ENCODE measurements at regions not wholly inside any gene's neighbourhood (a gene's known extent, or its start where the extent isn't known, plus 50 kb on each side); places are given as distances from the start of the nearest gene placed in this dataset.
"Not testable (repeated sequence)": the region's sequence is repeated elsewhere in the genome, so short reads cannot be mapped to it uniquely, and the experiment has no call there.

DNA sequence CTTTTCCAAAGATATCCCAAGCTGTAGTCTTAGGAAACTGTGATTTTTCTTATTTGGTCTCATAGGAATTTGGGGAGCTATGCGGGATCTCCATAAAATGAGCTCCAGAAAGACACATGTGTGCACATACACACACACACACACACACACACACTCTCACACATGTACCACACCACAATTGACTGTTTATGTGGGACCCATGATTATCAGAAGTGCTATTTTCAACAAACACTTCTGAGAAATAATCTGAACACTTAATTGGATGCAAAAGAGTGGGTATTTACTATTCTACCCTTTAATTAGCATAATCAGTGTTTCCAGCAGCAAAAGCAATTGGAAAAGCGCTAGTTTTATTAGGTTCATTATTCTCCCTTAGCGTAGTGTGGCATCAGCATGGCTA, 150.4 kb upstream of the ALDH3B2 start:
- H3K9me3 ChIP-seq; intact Hi-C loops (cut with DNase I; ENCODE audit: low total_unique reads); H3K4me3 ChIP-seq; H3K36me3 ChIP-seq; H3K27me3 ChIP-seq; H3K27ac ChIP-seq; DNase-seq; H3K4me1 ChIP-seq: not testable (repeated sequence)

DNA sequence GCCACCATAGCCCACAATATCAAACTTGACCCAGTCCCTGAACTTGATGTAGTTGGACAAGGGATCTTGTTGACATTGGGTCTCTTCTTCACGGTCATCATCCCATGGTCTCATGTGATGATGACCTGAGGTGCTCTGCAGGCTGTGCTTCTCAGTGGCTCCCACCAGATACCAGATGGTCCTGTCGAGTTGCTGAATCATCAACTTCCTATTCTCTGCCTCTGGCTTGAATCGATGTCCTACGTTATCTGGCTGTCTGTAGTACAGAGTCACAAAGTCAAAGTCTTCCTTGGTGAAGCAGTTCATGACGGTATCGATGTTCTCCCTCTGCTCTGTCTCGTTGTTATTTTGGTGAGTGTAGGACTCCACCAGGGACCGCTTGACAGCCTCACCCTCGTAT, 145.7 kb upstream of the ALDH3B2 start:
- no peaks in the 10 kb centered on the region for H3K36me3 ChIP-seq
- H3K4me1 ChIP-seq = no peaks in the 10 kb centered on the region

DNA sequence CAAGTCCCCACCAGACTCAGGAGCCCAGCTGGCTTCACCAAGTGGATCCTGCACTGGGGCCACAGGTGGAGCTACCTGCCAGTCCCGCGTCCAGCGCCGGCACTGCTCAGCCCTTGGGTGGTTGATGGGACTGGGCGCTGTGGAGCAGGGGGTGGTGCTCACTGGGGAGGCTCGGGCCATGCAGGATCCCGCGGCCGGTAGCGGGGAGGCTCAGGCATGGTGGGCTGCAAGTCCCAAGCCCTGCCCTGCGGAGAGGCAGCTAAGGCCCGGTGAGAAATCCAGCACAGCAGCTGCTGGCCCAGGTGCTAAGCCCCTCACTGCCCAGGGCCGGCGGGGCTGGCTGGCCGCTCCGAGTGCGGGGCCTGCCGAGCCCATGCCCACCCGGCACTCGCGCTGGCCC, 143.1 kb upstream of the ALDH3B2 start:
- H3K4me1 ChIP-seq; H3K27me3 ChIP-seq; H3K27ac ChIP-seq; intact Hi-C loops (cut with DNase I; ENCODE audit: low total_unique reads); H3K9me3 ChIP-seq; H3K36me3 ChIP-seq; DNase-seq; H3K4me3 ChIP-seq: not testable (repeated sequence)

More for the DNA sequence above, 145.7 kb upstream of the ALDH3B2 start:
- Histone ChIP-seq H3K27me3 (no peaks in the 10 kb centered on the region), H3K27ac (no peak overlapping the region), H3K9me3 (no peaks in the 10 kb centered on the region), H3K4me3 (no peak overlapping the region)
- no peak for DNase-seq
- intact Hi-C loops (cut with DNase I; ENCODE audit: low total_unique reads) = no loop called here
- no peak for TF ChIP-seq POLR2A (IDR thresholded peaks at IDR 0.05)
- TF ChIP-seq, protein P1, sequence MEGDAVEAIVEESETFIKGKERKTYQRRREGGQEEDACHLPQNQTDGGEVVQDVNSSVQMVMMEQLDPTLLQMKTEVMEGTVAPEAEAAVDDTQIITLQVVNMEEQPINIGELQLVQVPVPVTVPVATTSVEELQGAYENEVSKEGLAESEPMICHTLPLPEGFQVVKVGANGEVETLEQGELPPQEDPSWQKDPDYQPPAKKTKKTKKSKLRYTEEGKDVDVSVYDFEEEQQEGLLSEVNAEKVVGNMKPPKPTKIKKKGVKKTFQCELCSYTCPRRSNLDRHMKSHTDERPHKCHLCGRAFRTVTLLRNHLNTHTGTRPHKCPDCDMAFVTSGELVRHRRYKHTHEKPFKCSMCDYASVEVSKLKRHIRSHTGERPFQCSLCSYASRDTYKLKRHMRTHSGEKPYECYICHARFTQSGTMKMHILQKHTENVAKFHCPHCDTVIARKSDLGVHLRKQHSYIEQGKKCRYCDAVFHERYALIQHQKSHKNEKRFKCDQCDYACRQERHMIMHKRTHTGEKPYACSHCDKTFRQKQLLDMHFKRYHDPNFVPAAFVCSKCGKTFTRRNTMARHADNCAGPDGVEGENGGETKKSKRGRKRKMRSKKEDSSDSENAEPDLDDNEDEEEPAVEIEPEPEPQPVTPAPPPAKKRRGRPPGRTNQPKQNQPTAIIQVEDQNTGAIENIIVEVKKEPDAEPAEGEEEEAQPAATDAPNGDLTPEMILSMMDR (IDR thresholded peaks at IDR 0.05) = no peak

DNA sequence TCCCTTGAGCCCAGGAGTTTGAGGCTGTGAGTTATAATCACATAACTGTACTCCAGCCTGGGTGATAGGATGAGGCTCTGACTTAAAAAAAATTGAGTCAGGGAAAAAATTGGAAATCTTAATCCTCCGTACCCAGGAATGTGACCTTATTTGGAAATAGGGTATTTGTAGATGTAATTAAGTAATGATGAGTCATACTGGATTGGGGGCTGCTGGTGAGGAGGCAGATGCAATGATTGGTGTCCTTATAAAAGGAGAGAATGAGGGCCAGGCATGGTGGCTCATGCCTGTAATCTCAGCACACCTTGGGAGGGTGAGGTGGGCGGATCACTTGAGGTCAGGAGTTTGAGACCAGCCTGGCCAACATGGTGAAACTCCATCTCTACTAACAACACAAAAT, 134.9 kb upstream of the ALDH3B2 start:
- DNase-seq; H3K9me3 ChIP-seq; H3K4me3 ChIP-seq; H3K27me3 ChIP-seq; H3K36me3 ChIP-seq; H3K4me1 ChIP-seq; intact Hi-C loops (cut with DNase I; ENCODE audit: low total_unique reads); H3K27ac ChIP-seq: not testable (repeated sequence)

DNA sequence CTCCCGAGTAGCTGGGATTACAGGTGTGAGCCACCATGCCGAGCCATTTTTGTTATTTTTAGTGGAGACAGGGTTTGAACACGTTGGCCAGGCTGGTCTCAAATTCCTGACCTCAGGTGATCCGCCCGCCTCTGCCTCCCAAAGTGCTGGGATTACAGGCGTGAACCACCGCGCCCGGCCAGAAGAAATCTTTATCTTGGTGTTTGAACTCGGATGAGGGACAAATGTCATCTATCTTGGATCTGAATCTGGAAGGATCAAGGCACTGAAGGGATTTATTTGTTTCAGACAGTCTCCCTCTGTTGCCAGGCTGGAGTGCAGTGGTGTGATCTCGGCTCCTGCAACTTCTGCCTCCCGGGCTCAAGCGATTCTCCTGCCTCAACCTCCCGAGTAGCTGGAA, 133.5 kb upstream of the ALDH3B2 start:
- H3K4me1 ChIP-seq; intact Hi-C loops (cut with DNase I; ENCODE audit: low total_unique reads); DNase-seq; H3K27ac ChIP-seq; H3K36me3 ChIP-seq; H3K9me3 ChIP-seq; H3K27me3 ChIP-seq; H3K4me3 ChIP-seq: not testable (repeated sequence)

DNA sequence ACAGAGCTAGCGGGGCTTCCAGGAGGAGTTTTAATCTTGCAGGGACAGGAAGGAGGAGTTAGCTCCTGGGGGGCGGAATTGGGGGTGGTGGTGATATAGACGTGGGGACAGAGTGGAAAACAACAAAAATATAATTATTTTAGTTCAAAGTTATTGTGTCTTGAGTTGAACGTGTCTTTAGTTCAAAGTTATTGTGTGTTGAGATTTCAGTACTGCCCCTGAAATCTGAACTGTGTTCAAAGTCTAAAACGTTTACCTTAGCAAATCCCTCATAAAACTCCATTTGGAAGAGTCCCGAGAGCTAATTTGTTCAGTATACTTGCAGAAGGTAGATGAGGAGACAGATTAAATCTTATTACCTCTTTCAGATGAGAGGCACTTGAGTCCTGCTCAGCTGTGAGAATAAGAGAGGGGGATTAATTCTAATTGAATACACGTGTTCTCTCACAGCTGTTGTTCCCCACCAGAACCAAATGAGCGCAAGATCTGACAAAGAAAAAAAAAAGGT, 132.4 kb upstream of the ALDH3B2 start:
- H3K9me3 ChIP-seq; H3K27me3 ChIP-seq; DNase-seq; intact Hi-C loops (cut with DNase I; ENCODE audit: low total_unique reads); H3K4me1 ChIP-seq; H3K36me3 ChIP-seq: not testable (repeated sequence)
- Histone ChIP-seq H3K27ac (peak overlapping the region; percentile 87 to 90), H3K4me3 (peak overlapping the region; percentile 49 to 65)

DNA sequence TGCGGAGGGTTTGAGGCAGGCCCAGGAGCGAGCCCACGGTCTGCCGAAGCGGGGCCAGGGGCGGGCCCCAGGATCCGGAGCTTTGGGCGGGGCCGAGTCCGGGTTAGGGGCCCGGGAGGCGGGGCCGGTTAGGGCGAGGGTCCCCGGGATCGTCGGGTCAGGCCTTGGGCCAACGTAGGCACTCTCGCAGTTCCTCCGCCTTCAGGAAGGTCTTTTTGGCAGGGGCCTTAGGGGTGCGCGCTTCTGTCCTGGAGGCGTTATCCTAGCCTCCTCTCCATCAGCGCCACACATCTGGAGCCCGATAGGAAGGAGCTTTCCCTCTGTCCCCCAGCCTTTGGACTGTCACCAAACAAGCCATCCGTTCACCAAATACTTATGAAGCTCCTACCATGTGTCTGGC, 131.8 kb upstream of the ALDH3B2 start:
- H3K27me3 ChIP-seq; H3K4me1 ChIP-seq; intact Hi-C loops (cut with DNase I; ENCODE audit: low total_unique reads); H3K9me3 ChIP-seq; H3K36me3 ChIP-seq: not testable (repeated sequence)
- Histone ChIP-seq H3K4me3 (peak overlapping the region; percentile 49 to 65), H3K27ac (peak overlapping the region; percentile 87 to 90)
- DNase-seq = peak in 1 of 2 donors; percentile 54

DNA sequence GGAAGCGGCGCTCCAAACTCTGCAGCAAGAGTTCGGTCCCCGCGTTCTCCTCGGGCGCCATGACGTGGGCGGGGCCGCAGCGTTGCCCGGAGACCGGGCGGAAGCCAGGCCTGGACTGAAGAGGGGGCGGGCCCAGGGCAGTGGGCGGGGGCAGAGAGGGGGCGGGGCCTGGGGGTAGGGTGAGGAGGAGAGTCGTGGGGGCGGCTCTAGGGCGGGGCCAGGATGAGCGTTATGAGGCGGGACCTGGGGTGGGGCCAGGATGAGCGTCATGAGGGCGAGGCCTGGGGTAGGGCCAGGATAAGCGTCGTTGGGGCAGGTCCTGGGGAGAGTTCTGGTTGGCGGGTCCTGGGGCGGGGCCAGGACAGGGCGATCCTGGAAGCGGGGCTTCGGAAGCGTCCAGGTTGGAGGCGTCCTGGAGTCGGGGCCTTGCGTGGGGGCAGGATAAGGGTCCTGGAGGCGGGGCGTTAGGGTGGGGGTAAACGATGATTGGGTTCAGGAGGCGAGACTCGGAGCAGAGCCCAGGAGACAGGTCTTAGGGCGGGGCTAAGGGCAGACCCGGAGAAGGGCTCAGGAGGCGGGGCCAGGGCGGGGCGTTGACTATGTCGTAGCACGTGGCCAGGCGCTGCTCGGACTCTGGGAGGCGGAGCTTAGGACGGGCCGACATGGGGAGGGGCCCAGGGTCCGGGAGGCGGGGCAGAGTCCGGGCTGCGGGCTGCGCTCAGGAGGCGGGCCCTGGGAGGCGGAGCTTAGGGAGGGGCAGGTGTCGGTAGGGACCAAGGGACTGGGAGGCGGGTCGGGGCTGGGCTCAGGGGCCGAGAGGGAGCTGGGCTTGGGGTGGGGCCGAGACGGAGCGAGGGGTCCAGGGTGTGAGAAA, 131.1 kb upstream of the ALDH3B2 start:
- H3K4me1 ChIP-seq; H3K9me3 ChIP-seq; H3K27me3 ChIP-seq; intact Hi-C loops (cut with DNase I; ENCODE audit: low total_unique reads); H3K36me3 ChIP-seq: not testable (repeated sequence)
- DNase-seq = peak; percentile 100
- Histone ChIP-seq H3K4me3 (peak overlapping the region; percentile 65 to 89), H3K27ac (peak overlapping the region; percentile 87 to 90)
- peak in 1 of 2 donors; percentile 47 for TF ChIP-seq POLR2A (IDR thresholded peaks at IDR 0.05)

DNA sequence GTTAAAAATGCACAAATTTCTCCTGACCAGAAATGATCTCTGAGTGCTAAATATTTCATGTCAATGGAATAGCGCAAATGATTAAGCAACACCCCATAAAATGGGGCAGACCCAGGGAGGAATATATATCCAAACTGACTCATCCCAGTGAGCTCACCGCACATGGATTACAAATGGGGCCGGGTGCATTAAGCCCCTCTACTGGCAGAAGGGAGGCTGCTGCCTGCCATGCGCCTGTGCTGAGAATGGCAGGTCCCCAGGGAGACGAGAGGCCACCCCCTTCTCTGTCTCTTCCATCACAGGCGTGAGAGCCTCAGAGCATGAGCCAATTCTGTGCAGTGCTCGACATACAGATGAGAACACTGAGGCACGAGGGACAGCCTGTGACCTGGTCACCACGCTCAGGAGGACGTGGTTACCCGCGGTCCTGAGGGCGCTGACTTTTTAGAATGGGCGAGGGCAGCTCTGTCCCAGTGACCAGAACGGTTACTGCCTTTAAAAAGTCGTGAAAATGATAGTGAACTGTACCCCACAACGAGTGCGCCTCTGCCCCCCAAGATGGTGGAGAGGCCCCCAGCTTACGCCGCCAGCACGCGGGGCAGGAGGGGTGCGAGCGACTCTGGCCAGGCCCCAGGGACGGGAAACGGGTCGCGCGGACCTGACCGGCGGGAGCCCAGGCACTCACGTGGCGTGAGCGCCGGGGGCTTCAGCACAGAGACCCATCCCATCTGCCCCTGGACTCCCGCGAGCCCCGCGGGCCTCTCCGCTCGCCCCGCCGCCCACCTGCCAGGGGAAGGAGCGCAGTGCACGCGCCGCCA, 130.2 kb upstream of the ALDH3B2 start:
- Histone ChIP-seq H3K27ac (peak overlapping the region; percentile 32 to 83), H3K4me3 (peak overlapping the region; percentile 65 to 89)
- intact Hi-C loops (cut with DNase I; ENCODE audit: low total_unique reads); H3K36me3 ChIP-seq; H3K27me3 ChIP-seq; H3K4me1 ChIP-seq; H3K9me3 ChIP-seq: not testable (repeated sequence)
- peak in 1 of 2 donors; percentile 44 for DNase-seq

DNA sequence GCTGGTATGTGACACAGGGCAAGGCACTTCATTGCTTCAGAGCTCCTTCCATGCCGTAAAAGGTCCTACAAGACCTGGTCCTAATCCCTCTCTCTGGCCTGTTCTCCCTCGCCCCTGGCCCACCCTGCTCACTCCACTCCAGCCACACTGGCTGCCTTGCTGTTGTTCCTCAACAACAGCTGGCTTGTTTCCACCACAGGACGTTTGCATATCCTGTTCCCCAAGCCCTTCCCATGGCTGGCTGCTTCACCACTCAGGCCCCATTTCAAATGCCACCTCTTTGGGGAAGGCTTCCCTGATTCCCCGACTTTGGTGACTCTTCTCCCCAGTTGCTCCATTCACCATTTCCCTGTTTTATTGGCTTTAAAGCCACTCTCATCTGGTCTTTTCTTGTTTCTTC, 129.1 kb upstream of the ALDH3B2 start:
- H3K36me3 ChIP-seq; H3K9me3 ChIP-seq; H3K4me3 ChIP-seq; H3K27me3 ChIP-seq; H3K4me1 ChIP-seq; H3K27ac ChIP-seq; intact Hi-C loops (cut with DNase I; ENCODE audit: low total_unique reads); DNase-seq: not testable (repeated sequence)

DNA sequence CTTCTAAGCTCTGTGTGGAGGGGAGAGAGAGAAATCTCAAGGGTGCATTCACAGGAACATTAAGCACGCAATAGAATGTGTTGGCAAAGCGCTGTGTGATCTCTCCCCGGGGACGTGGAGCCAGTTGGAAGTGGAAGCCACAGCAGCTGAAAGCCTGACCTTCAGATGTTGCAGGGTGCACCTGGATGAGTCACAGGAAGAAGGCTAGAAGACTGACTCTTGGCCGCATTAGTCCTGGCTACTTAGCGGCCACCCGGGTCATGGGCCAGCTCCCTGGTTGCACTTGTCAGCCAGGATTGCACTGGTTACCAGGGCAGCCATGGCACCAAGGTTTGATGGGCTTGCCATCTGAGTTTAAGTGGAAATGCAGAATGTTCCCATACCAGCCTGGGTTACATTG, 128.6 kb upstream of the ALDH3B2 start:
- H3K36me3 ChIP-seq; intact Hi-C loops (cut with DNase I; ENCODE audit: low total_unique reads); H3K27me3 ChIP-seq; H3K4me3 ChIP-seq; H3K4me1 ChIP-seq; H3K9me3 ChIP-seq; DNase-seq; H3K27ac ChIP-seq: not testable (repeated sequence)

DNA sequence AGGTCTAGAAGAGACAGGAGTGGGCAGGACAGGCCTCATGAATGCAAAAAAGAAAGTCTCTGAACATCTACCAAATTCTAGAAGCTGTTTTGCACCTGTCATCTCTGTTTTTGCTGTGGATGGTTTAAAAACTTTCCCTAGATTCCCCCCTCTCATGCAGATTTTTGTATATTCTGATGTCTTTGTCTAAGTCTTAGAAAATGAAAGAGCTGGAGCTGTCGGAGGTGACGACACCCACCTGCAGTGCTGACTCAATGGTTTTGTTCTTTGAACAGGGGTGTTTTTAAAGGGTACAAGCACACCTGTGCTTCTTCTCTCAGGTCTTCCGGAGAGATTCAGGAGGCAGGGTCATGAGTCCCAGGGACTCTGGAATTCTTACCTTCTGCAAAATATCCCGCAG, 128.2 kb upstream of the ALDH3B2 start:
- H3K9me3 ChIP-seq; H3K36me3 ChIP-seq; DNase-seq; H3K4me3 ChIP-seq; H3K27ac ChIP-seq; H3K27me3 ChIP-seq; H3K4me1 ChIP-seq; intact Hi-C loops (cut with DNase I; ENCODE audit: low total_unique reads): not testable (repeated sequence)
